ENCODE measurements at regions not wholly inside any gene's neighbourhood (a gene's known extent, or its start where the extent isn't known, plus 50 kb on each side); places are given as distances from the start of the nearest gene placed in this dataset.

GRCh38 chr15:93779341-93779740 is 452.0 kb upstream of the MCTP2 start:
- TF ChIP-seq, protein P1, sequence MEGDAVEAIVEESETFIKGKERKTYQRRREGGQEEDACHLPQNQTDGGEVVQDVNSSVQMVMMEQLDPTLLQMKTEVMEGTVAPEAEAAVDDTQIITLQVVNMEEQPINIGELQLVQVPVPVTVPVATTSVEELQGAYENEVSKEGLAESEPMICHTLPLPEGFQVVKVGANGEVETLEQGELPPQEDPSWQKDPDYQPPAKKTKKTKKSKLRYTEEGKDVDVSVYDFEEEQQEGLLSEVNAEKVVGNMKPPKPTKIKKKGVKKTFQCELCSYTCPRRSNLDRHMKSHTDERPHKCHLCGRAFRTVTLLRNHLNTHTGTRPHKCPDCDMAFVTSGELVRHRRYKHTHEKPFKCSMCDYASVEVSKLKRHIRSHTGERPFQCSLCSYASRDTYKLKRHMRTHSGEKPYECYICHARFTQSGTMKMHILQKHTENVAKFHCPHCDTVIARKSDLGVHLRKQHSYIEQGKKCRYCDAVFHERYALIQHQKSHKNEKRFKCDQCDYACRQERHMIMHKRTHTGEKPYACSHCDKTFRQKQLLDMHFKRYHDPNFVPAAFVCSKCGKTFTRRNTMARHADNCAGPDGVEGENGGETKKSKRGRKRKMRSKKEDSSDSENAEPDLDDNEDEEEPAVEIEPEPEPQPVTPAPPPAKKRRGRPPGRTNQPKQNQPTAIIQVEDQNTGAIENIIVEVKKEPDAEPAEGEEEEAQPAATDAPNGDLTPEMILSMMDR (conservative IDR thresholded peaks at IDR 0.05; ENCODE audit: low read length) = no peak
- no peak for TF ChIP-seq EZH2phosphoT487 (IDR thresholded peaks at IDR 0.05; ENCODE audit: borderline replicate concordance)

Data from Loucy (cell line).